ENCODE measurements at regions not wholly inside any gene's neighbourhood (a gene's known extent, or its start where the extent isn't known, plus 50 kb on each side); places are given as distances from the start of the nearest gene placed in this dataset.

GRCh38 chr18:10009321-10010144 is 95.7 kb downstream of the VAPA start:
- DNase-seq = no peak

- DNase-seq = peak; percentile 92
Measured at GRCh38 chr18:10010611-10011015, 96.8 kb downstream of the VAPA start.

- DNase-seq = no peak
Measured at GRCh38 chr18:10011061-10011460, 97.2 kb downstream of the VAPA start.

- no peak for DNase-seq
Measured at GRCh38 chr18:10011751-10012150, 97.9 kb downstream of the VAPA start.

GRCh38 chr18:10012526-10012925 is 98.7 kb downstream of the VAPA start:
- DNase-seq = no peak

- DNase-seq = no peak
Measured at GRCh38 chr18:10013621-10014543, 100.1 kb downstream of the VAPA start.

GRCh38 chr18:10015288-10015701 is 101.5 kb downstream of the VAPA start:
- DNase-seq = peak; percentile 6

DNA sequence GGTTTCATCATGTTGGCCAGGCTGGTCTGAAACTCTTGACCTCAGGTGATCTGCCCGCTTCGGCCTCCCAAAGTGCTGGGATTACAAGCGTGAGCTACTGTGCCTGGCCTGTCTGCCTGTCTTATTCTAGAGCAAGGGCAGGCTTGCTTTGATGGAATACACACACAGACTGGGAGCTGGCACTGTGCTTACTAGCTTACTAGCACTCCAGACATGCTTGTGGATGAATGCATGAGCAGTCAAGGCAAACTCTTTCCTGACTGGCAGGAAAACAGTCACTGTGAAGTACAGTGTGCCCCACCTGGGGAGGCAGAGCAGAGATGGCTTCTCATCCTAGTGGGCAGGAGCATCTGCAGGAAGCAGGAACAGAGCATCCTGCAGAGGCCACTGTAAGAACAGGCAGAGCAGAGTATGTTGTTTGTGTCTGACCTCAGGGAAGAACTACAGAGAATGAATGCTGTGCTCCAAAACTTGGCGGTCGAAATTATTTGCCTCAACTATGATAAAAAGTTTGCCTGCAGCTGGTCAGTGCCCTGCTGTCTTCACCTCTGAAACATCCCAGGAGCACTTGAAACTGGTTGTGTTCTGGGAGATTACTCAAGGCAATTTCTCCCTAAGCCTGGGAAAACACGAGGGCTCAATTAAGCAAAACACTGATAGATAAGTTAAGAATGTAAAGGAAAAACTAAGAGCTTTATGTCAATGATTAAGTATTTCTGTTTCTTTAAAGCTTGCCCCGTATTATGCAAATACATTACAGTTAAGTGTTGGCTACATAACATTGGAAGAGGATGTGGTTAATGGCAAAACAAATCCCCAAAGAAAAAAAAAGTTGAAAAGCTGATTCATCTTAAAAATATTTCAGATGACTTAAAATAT is 102.4 kb downstream of the VAPA start:
- DNase-seq = peak; percentile 98

DNA sequence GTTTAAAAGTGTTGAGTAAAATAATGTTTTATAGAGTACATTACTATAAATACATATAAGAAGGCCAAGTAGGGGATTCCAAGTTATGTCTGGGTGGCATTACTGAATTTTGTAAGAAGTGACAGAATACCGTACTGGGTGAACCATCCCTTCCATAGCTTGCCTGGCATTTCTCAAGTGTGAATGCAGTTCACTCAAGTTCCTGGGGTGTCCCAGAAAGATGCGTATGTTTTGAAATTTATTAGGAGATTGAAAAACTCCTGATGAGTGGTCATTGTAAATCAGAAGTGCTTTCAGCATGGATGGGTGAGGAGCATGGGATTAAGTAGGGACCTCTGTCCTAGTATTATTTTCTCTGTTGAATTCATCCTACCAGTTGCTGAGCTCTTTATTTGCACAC is 103.2 kb downstream of the VAPA start:
- DNase-seq = peak; percentile 20

DNA sequence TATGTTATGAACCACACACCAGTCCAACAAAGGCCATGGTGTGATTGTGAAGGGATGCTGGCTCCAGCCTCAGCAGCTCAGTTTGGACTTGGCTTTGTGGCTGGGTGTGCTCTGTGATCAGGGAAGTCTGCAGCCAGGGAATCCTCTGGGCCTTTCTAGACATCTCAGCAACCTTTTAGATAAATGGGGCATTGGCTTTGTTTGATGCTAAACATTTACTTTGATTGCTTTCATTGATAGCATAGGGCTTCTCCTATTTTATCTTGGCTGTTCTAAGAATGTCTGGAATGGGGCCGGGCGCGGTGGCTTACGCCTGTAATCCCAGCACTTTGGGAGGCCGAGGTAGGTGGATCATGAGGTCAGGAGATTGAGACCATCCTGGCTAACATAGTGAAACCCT is 104.5 kb downstream of the VAPA start:
- DNase-seq = no peak

DNA sequence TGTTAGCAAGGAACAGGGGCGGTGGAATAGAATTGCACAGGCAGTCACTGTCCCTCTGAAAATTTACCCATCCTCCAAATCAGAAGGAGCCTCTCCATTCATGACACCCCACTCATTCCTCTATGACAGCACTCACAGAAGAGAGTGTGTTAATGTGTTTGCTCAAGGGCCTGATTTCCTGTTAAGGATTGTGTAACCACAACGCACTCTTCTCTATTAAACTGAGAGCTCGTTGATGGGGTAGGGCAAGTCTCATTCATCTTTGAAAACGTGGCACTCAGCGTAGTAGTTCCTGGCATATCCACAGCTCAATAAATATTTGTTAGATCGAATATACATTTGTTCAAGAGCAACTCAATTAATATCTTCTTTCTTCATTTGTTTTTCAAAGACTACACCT is 106.4 kb downstream of the VAPA start:
- DNase-seq = no peak

GRCh38 chr18:10022365-10022764 is 108.5 kb downstream of the VAPA start:
- no peak for DNase-seq

DNA sequence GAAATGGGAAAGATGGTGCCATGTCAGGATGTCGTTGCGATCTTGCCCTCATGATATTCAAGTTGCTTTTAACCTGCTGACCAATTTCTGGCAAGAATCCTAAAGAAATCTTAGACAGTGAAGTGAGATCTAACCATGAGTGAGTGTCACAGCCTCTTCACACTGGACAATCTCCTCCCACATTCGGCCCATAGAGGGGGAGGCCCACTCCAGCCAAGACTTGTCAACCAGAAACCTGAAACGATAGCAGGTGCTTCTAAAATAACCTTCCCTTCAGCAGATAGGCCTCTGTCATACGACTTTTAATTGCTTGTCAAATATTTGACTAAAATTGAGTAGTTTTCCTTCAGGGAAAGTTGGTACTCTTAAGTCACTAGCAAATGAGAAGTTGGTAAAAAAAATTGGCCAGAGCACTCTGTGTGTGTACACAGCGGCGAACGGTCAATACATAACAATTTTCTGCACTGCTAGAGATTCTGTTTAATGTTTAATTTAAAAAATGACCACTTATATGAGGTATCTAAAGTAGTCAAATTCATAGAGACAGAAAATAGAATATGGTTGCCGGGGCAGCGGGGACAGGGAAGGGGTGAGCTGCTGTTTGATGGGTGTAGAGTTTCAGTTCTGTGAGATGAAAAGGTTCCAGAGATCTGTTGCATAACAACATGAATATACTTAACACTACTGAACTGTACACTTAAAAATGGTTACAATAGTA is 110.2 kb downstream of the VAPA start:
- DNase-seq = no peak

DNA sequence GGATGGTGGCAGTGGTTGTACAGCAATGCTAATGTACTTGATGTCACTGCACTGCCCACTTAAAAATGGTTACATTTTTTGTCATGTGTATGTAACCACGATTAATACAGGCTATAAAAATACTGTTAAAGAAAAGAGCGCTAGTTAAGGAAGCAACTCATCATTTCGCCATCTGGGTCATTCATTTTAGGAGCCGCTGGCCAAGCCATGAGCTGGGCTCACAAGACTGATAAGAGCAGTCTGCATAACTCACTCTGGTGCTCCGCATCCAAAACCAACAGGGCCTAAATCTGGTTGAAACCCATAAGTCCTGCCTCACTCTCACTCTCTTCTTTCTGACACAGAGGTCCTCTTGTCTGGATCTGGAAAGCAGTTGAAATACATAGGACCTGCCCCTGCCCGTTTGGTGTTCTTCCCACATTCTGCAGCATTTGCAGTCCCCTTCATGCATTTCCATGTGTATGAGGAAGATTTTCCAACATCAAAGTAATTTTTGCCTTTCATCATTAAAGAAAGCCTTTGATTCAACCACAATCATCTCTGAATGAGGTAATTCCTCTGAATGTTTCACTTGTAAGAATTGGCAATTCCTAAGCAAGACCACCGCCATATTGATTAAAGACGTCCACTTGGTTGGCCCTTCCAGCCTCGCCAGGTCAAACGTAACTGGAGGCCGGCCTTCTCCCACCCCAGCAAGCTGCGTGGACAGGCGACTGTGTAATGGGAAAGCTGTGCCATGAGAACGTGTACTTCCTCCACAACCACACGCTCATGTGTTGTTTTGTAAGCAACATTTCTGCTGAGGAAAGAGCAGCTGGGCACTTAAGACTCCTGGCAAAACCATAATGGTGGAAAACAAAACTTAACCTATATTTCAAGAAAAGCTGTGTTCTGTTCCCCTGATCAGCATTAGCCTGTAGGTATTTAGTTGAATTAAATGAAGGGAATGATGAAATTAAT is 112.2 kb downstream of the VAPA start:
- DNase-seq = no peak

- no peak for DNase-seq
Measured at GRCh38 chr18:10027031-10027430, 113.2 kb downstream of the VAPA start.

DNA sequence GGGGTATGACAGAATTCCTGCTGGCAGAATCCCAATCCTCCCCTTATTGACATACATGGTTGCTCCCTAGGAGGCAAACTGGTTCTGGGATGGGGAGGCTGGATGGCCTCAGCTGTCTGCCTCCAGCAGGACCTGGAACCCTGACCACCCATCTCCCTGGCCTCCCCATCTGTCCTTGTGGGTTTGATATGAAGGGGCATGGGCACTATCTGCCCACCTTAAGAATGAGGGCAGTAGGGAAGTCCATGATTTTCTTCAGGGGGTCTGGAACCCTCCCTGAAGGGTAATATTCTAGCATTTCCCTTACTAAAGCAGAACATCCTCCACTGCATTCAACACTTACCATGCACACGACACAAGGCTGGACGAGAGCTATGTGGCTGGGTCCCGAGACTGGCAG is 113.6 kb downstream of the VAPA start:
- no peak for DNase-seq

- no peak for DNase-seq
Measured at GRCh38 chr18:10029711-10030110, 115.9 kb downstream of the VAPA start.

DNA sequence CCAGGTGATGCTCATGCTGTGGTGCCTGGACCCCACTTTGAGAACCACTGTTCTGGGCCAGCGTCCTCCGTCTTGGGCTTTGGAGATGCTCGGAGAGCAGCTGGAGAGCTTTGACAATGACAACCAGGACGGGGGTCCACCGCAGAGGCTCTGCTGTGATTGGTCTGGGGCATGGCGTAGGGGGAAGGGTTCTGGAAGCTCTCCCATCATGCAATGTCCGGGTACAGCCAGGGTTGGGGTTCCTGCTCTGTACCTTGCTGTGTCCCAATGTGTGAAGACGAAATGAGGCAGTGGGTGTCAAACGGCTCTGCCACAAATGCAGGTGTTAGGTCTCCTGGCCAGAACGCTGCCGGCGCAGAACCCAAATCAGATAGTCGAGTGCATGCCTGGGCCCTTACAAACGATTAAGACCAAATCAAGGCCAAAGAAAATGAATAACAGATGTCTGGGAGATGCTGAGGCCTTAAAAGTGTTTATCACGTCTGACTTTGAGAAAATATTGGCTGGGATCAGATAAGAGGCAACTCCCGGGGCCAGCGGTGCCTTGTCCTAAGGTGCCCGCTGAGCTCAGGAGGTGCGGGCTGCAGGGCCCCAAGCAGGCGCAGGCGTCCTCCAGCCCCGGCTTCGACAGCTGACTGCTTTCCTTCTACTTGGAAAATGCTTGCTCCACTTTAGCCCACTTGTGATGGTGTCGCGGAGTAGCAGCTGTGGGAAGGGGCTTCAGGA is 117.2 kb downstream of the VAPA start:
- no peak for DNase-seq

DNA sequence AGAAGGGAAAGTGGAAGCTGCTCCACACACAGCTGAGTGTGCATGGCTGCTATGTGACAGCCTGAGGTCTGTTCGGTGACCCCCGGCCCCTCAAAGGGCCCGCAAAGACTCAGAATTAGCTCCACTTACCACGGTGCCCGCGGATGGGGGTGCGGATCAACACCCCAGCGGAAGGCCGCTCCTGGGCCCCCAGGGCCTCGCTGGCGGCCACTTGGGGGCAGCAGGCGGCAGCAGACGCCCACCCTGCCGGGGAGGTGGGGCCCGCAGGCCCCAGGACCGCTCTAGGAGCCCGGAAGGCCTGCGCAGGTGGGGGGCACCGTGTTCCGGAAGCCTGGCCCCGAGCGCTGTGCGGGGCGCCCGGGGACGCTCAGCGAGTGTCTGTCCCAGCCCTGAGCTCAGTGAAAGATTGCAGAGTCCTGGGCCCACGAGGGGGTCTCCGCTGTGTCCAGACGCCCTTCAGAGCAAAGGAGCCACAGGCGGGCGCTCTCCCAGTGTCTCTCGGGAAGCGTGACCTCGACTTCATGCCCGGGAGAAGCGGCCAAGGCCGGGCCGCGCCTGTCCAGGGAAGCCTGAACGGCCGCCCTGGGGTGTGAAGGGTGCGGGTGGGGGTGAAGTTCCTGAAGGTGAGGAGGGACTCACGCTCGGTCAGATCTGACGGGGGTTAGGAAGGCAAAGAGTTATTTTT is 118.7 kb downstream of the VAPA start:
- no peak for DNase-seq

DNA sequence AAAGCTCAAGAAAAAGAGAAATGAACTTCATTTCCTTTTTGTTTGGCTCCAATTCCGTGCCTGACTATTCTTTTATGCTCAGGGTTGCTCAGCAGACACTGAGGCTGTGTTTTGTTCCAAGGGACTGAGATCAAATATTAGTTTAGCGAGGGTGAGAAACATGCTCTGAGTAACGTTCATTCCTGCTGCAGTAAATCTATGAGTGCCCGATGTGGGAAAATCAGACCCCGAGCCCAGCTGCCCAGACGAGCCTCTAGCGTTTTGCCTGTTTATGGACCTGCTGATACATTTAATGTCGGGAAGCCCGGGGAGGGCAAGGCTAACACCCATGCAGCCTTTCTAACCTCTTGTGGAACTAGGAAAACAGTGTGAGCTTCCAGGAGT is 119.2 kb downstream of the VAPA start:
- DNase-seq = no peak
